Fibroblast of skin of right biceps (primary cell): ENCODE measurements at regions not wholly inside any gene's neighbourhood (a gene's known extent, or its start where the extent isn't known, plus 50 kb on each side); places are given as distances from the start of the nearest gene placed in this dataset.
"Not testable (repeated sequence)": the region's sequence is repeated elsewhere in the genome, so short reads cannot be mapped to it uniquely, and the experiment has no call there.

ENCODE experiments used
- DNase-seq: peaks from one replicate; pipeline ENCODE4 v3.0.0-alpha.2; 2013

DNA sequence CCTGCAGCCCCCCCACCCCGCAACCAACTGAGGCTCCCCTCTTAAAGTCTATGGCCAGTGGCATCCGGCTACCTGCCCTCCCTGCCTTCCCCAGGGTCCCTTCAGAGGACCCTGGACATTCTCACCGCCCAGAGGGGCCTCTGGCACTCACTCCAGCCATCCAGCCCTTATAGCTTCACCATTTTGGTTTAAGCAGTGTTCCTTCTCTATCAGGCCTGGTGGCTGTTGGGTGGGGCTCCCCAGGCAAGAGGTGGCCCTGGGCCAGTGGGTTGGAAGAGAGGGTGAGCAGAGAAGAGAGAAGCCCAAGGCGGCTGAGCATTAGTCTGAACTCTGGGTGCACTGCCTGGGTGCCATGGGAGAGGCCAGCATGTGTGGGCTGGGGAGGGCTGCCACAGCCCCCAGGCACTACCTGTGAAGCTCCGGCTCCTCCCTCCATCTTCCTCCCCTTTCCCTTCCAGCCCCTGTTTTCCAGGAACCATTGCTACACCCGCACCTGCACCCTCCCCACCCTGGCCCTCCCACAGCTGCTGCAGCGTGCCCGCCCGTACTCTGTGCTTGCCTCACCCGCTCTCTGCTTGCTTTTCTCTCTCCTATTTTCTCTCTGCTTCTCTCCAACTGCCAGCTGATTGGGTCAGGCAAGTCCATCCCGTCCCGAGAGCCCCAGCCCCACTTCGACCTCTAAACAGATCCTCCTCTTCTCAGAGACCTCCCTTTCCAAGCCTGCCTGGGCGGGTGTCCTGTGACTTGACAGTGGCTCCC, 168.2 kb downstream of the TBC1D2B start:
- no peak for DNase-seq

DNA sequence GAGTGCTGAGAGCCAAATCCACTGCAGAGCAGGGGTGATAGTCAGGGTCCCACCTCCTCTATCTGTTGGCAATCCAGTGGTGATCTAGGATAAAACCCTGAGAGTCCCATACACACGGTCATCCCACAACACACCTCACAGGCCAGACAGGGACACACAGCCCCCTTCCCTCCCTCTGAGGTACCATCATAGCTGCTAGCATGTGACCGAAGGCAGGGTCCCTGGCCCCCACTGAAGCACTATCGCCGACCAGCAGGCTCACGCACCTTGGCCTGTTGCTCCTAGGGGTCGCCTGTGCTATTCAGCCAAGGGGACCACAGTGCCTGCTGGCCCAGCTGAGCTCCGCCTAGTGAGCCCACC, 168.8 kb downstream of the TBC1D2B start:
- not testable (repeated sequence) for DNase-seq

DNA sequence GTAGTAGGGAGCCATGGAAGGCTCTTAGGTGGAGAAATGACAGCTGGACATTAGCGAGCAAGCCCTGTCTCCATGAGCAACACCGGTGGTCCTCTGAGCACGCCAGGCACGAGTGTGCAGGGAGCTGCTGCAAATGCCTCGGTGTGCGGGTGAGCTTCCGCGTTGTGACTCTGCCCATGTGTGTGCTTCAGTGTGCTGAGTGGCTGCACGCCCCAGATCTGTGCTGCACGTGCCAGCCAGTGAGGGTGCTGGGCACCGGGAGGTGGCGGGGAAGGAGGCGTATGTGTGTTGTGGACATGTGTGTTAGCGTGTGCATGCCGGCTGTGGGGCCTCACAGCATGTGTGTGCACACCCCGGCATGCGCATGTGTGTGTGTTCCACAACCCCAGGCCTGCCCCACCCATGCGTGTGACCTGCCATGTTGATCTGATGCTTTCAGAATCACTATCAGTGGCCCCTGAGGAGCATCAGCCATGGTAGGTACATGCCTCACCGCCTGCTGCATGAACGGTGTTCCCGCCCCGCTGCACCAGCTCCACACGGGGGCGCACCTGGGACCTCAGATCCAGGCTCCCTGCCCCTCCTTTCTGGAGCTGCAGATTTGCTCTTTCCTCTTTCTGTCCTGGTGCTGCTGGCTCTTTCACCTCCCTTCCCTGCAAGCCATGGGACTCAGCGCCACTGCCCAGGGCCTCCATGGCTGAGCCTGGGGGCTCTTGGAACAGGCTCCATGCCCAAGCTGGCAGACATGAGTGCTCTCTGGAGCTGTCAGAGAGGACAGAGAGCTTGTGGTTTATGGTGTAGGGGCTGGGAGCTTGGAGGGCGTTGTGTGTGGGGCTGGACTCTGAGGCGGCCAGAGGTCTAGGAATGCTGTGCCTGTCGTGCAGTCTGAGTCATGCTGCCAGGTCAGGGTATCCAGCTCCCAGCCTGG, 169.4 kb downstream of the TBC1D2B start:
- DNase-seq = no peak

DNA sequence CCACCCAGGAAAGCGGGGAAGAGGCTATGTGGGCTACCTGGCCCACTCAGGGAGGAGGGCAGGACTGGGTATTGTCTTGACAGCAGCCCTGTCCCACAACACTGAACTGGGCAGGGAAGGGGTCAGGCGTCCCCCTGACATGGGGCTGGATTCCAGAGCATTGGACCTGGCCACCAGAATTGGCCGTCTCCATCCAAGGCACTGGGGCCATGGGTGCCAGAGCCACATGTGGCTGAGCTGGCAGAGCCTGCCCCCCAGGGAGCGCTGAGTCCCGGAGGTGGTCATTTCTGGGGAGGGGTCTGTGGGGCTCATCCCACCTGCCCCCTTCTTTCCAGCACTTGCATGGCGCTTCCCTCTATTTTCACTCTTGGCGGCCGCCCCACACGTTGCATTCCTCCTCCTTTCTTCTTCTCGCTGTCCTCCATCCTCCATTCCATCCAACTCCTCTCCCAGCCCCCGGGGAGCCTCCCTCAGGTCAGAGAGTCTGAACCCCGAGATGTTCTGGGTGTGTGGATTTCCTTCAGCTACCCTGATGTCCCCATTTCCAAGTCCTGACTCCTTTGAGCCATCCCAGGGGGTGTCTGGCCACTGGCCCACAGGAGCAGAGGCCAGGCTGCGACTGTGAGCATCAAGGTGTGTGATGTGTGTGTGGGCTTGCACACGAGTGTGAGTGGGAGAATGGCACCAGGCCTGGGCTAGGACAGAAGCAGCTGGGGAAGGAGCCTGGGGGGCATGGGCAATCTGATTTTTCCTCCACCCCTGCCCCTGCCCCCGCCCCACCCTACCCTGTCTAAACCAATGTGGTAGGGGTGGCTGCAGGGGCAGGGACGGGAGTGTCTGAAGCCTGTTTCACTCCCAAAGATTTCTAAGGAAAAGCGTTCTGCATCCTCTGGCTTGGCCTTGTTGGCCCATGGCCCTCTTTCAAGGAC, 171.2 kb downstream of the TBC1D2B start:
- DNase-seq = not testable (repeated sequence)

DNA sequence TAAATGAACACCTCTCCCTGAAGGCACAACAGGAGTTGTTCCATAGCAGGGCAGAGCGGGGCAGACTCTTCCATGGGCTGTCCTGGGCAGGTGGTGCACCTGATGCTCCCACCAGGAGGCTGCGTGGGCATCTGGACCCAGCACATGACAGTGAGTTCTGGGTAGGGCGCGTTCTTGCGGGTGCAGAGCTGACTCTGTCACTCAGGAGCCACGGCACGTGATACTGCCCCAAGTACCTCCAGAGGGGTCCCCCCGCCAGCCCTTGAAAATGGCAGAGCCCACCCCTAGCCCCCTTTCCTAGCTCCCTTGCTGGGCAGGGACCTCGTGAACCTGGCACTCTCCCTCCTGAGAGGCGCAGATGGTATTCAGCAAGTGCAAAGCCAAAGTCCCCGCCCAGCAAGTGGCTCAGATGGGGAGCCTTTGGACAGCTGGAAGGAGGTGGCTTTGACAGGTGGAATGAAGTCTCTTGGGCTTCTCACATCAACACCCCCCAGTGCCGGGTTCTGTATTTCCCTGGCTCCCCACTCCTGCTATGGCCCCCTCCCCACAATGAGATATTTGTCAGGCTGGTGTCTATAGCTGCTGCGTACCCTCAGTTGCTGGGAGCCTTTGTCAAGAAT, 172.1 kb downstream of the TBC1D2B start:
- DNase-seq = no peak

DNA sequence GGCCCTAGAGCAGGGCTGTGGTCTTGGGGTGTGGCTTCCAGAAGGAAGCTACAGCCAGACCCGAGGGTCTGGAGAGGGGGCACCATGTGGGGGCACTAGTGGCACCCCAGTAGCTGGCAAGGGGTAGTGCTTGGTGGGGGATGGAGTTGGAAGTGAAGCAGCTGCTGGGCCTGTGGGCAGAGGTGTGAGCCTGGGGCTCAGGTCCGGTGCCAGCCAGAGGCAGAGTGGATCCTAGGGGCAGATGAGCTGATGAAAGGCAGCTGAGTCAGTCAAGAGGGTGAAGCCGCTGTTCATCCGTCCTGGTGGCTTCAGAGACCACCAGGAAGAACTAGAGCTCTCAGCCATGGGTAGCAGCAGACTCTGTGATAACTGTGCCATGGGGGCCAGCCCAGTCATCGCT, 172.6 kb downstream of the TBC1D2B start:
- no peak for DNase-seq

DNA sequence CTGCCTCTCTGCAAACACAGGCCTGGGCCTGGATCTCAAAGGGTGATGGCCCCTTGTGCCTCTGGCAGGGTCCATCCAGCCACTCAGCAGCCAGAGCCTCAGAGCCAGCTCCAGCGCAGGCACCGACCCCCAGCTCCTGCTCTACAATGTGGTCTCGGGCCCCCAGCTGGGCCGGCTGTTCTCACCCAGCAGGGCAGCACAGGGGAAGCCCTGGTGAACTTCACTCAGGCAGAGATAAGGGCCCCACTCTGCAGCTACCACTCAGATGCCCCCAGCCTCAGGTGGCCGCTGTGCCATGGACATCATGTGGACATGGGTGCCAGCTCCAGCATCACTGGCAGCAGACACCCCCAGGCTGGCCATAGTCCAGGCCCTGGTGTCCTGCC, 173.1 kb downstream of the TBC1D2B start:
- no peak for DNase-seq

DNA sequence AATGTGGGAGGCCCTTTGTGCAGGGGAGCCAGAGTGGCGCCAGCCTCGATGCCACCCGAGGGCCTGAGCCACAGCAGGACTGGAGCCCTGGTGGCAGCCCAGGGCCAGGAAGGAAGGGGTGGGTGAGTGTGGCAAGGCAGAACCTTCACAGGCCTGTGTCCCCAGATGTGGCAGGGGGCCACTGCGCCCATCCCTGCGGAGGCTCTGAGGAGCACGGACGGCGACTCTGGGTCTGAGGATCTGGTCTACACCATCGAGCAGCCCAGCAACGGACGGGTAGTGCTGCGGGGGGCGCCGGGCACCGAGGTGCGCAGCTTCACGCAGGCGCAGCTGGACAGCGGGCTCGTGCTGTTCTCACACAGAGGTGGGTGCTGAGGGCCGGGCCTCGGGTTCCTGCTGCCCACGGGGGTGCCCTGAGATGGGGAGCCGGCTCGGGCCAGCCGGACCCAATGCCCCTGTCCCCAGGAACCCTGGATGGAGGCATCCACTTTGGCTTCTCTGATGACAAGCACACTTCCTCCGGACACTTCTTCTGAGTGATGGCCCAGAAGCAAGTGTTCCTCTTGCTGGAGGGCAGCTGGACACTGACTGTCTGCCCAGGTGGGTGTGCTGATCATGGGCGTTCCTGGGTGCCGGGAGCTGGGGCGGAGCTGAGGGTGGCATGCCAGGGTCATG, 173.6 kb downstream of the TBC1D2B start:
- DNase-seq = not testable (repeated sequence)

DNA sequence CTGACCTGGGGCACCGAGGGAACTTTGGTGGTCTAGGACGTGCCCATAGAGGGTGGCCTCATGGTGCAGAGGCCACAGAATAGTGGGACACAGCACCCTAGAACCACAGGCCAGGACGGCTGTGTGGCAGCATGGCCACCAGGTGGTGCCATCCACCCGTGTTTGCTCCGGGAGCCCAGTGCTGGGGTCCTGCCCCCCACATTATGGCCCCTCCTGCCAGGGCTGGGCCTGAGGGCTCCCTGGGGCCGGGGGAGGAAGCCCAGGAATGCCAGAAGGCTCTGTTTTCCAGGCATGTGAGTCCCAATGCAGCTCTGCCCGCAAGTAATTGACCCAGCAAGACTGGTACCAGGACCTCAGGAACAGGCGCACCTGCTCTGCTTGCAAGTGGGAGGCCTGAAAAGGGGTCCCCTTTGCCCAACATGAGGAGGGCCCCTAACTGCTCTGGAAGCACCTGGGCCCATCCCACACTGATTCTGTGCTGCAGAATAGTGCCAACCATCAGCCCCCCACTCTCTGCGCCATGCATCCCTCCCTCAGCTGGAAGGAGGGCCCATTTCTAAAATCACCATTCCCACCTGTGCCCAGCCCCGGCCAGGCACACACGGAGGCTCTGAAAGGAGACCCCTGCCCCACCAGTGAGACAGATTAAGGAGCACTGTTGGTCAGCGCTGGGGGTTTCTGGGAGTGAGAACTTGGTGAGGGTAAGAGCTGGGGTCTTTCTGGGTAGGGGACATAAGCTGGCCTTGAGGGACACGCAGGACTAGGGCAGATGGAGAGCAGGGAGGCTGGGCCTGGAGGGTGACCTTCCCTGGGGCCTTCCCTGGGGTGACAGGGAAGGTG, 174.4 kb downstream of the TBC1D2B start:
- not testable (repeated sequence) for DNase-seq

DNA sequence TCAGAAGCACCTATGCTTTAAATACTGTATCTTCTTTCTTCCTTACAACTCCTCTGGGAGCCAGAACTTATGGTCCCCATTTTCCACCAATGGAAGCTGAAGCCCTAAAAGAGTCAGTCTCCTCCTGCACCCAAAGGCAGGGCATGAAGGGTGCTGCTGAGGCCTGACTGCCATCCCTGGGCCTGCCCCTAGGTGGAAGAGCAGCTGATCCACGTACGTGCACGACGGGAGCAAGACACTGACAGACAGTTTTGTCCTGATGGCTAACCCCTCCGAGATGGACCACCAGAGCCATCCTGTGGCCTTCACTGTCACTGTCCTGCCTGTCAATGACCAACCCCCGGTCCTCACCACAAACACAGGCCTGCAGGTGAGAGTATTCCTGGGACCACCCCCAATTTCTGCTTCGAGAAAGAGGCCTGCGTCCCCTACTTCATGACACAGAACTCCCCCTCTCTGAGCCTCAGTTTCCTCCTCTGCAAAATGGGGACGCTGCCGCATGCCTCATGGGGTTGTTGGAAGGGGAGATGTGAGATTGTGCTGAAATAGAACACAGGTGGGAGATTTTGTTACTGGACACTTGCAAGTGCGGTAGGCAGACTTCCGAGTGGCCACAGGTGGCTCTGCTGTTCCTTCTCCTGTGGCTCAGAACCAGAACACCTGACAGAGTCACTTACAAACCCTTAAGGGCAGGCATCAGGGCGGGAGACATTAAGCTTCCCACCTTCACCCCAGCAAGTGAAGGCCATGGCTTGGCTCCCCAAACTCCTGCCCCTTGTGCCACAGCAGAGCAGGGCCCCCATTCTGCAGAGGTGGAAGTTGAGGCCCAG, 175.4 kb downstream of the TBC1D2B start:
- DNase-seq = no peak

DNA sequence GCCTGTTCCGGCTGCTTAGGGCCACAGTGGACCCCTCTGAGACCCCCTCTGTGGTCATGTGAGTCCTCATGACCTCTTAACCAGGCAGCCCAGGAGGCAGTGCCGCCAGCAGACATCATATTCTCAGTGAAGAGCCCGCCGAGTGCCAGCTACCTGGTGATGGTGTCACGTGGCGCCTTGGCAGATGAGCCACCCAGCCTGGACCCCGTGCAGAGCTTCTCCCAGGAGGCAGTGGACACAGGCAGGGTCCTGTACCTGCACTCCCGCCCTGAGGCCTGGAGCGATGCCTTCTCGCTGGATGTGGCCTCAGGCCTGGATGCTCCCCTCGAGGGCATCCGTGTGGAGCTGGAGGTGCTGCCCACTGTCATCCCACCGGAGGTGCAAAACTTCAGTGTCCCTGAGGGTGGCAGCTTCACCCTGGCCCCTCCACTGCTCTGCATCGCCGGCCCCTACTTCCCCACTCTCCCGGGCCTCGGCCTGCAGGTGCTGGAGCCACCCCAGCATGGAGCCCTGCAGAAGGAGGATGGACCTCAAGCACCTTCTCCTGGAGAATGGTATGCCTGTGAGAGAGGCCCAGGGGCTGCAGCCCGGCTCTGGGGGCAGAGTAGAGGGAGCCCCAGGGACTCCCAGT, 176.1 kb downstream of the TBC1D2B start:
- no peak for DNase-seq

DNA sequence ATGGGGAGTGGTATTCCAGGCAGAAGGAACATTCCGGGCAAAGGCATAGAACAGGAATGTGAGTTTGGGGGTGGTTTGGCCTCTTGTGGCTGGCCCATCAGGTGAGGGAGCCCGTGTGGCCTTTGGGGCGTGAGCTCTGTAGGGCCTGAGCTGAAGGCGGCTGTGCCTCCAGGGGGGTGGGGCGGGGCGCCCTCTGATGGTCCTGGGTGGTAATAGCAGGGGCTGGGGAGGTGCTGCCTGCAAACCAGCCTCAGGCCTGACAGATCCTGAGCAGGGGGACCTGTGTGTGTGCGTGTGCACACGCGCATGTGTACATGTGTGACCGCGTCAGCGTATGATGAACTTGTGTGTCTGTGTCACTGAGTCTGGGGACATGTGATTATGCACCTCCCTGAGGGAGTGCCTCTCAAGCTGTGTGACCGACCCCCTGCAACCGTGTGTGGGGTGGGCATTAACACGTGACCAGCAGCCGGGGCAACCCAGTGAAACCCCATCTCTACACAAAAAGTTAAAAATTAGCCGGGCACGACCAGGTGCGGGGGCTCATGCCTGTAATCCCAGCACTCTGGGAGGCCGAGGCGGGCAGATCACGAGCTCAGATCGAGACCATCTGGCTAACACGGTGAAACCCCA, 177.1 kb downstream of the TBC1D2B start:
- not testable (repeated sequence) for DNase-seq

DNA sequence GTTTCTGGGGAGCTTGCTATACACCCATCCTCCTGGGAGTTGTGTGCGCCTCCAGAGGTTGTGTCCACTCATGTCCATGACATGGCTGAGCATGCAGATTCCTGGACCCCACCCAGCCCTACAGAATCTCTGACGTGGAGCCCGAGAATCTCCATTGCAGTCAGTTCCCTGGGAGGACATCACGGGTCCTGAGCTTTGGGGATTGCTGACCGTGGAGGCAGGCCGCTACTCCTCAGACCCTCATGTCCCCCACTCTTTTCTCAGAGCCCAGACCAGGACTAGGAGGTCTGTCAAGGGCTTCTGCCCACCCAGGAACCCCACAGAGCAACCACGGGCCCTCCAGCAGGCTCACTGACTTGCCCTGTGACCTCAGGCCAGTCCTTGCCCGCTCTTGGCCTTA, 177.7 kb downstream of the TBC1D2B start:
- DNase-seq = not testable (repeated sequence)

DNA sequence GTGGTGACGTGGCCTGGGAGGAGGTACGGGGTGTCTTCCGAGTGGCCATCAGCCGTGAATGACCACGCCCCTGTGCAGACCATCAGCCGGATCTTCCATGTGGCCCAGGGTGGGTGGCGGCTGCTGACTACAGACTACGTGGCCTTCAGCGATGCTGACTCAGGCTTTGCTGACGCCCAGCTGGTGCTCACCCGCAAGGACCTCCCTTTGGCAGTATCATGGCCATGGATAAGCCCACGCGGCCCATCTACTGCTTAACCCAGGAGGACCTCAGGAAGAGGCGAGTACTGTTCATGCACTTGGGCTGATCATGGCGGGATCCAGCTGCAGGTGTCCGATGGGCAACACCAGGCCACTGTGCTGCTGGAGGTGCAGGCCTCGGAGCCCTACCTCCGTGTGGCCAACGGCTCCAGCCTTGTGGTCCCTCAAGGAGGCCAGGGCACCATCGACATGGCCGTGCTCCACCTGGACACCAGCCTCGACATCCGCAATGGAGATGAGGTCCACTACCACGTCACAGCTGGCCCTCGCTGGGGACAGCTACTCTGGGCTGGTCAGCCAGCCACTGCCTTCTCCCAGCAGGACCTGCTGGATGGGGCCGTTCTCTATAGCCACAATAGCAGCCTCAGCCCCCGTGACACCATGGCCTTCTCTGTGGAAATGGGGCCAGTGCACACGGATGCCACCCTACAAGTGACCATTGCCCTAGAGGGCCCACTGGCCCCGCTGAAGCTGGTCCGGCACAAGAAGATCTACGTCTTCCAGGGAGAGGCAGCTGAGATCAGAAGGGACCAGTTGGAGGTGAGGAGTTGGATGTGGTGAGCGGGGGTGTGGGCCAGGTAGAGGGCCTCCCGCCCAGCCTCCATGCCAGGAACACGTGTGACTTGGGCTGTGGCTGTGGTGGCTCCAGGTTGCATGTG, 178.4 kb downstream of the TBC1D2B start:
- no peak for DNase-seq

DNA sequence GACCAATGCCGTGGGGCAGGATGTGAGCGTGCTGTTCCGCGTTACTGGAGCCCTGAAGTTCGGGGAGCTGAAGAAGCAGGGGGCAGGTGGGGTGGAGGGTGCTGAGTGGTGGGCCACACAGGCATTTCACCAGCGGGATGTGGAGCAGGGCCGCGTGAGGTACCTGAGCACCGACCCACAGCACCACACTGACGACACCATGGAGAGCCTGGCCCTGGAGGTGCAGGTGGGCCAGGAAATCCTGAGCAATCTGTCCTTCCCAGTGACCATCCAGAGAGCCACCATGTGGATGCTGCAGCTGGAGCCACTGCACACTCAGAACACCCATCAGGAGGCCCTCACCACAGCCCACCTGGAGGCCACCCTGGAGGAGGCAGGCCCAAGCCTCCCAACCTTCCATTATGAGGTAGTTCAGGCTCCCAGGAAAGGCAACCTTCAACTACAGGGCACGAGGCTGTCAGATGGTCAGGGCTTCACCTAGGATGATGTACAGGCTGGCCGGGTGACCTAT, 179.6 kb downstream of the TBC1D2B start:
- DNase-seq = no peak

DNA sequence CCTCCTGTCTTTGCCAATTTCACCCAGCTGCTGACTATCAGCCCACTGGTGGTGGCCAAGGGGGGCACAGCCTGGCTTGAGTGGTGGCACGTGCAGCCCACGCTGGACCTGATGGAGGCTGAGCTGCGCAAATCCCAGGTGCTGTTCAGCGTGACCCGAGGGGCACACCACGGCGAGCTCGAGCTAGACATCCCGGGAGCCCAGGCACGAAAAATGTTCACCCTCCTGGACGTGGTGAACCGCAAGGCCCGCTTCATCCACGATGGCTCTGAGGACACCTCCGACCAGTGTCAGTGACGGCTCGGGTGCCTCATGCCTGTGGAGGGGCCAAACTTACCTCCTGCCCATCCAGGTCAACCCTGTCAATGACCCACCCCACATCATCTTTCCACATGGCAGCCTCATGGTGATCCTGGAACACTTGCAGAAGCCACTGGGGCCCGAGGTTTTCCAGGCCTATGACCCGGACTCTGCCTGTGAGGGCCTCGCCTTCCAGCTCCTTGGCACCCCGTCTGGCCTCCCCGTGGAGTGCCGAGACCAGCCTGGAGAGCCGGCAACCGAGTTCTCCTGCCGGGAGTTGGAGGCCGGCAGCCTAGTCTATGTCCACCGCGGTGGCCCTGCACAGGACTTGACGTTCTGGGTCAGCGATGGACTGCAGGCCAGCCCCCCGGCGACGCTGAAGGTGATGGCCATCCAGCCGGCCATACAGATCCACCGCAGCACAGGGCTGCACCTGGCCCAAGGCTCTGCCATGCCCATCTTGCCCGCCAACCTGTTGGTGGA, 180.2 kb downstream of the TBC1D2B start:
- DNase-seq = not testable (repeated sequence)
